AG10803 (cell line): ENCODE measurements at regions not wholly inside any gene's neighbourhood (a gene's known extent, or its start where the extent isn't known, plus 50 kb on each side); places are given as distances from the start of the nearest gene placed in this dataset.

Experiments
- DNase-seq: peaks from one replicate; pipeline ENCODE4 v3.0.0; 2010; ENCODE audit warnings: low read depth
- H3K4me3 ChIP-seq: 2 replicates; pipeline ENCODE4 v1.5.1; 2011; ENCODE audit warnings: mild to moderate bottlenecking, low read length, control low read depth
- CTCF ChIP-seq: conservative IDR thresholded peaks from 2 replicates; pipeline ENCODE4 v1.5.1; 2011; ENCODE audit warnings: mild to moderate bottlenecking, low read length, control low read depth, inconsistent platforms

GRCh38 chr20:57060407-57061050, 205.9 kb downstream of the BMP7 start:
- no peak for DNase-seq
- TF ChIP-seq CTCF = no peak
- H3K4me3 ChIP-seq = no peak overlapping the region

- TF ChIP-seq CTCF = peak; percentile 45
- DNase-seq = peak; percentile 23
- no peak overlapping the region for H3K4me3 ChIP-seq
These were observed 205.2 kb downstream of the BMP7 start for GRCh38 chr20:57061051-57061900.

GRCh38 chr20:57062241-57062640, 204.2 kb downstream of the BMP7 start:
- no peak for DNase-seq
- no peak for TF ChIP-seq CTCF
- H3K4me3 ChIP-seq = no peak overlapping the region

- DNase-seq = no peak
- H3K4me3 ChIP-seq = no peak overlapping the region
- no peak for TF ChIP-seq CTCF
These were observed 203.7 kb downstream of the BMP7 start for GRCh38 chr20:57062696-57063270.

- H3K4me3 ChIP-seq = no peak overlapping the region
- DNase-seq = no peak
- TF ChIP-seq CTCF = no peak
These were observed 201.6 kb downstream of the BMP7 start for GRCh38 chr20:57064836-57065235.

- DNase-seq = peak; percentile 55
- TF ChIP-seq CTCF = no peak
- H3K4me3 ChIP-seq = no peak overlapping the region
These were observed 200.8 kb downstream of the BMP7 start for GRCh38 chr20:57065646-57066045.
